H9 (cell line): ENCODE measurements at regions not wholly inside any gene's neighbourhood (a gene's known extent, or its start where the extent isn't known, plus 50 kb on each side); places are given as distances from the start of the nearest gene placed in this dataset.
"Not testable (repeated sequence)": the region's sequence is repeated elsewhere in the genome, so short reads cannot be mapped to it uniquely, and the experiment has no call there.

ENCODE experiments used
- DNase-seq: peaks from one replicate; pipeline ENCODE4 v3.0.0-alpha.2; 2017
- H2AFZ ChIP-seq: one replicate; pipeline ENCODE4 v1.6.1; 2013; ENCODE audit warnings: mild to moderate bottlenecking, low read length, control low read depth, moderate library complexity
- H2AK5ac ChIP-seq: 2 replicates; pipeline ENCODE4 v1.6.1; 2013; ENCODE audit warnings: low read length, control low read depth, mixed read lengths; ENCODE audit not compliant: insufficient read length
- H2BK120ac ChIP-seq: one replicate; pipeline ENCODE4 v1.6.1; 2013; ENCODE audit warnings: low read depth, mild to moderate bottlenecking, low read length, control low read depth, inconsistent platforms; ENCODE audit not compliant: poor library complexity, severe bottlenecking
- H2BK12ac ChIP-seq: 2 replicates; pipeline ENCODE4 v1.6.1; 2013; ENCODE audit warnings: low read length, control low read depth, mixed read lengths, low read depth; ENCODE audit not compliant: insufficient read length
- H2BK15ac ChIP-seq: 2 replicates; pipeline ENCODE4 v1.6.1; 2013; ENCODE audit warnings: low read depth, low read length, control low read depth
- H2BK20ac ChIP-seq: one replicate; pipeline ENCODE4 v1.6.1; 2013; ENCODE audit warnings: low read depth, mild to moderate bottlenecking, low read length, control low read depth, inconsistent platforms; ENCODE audit not compliant: poor library complexity, severe bottlenecking
- H2BK5ac ChIP-seq: 2 replicates; pipeline ENCODE4 v1.6.1; 2013; ENCODE audit warnings: low read length, control low read depth, mixed read lengths; ENCODE audit not compliant: insufficient read length
- H3K14ac ChIP-seq: 2 replicates; pipeline ENCODE4 v1.6.1; 2013; ENCODE audit warnings: low read length, control low read depth; ENCODE audit not compliant: insufficient read depth
- H3K18ac ChIP-seq: 2 replicates; pipeline ENCODE4 v1.6.1; 2013; ENCODE audit warnings: low read depth, mild to moderate bottlenecking, mixed read lengths, low read length, control low read depth; ENCODE audit not compliant: insufficient read length
- H3K23ac ChIP-seq: 2 replicates; pipeline ENCODE4 v1.6.1; 2013; ENCODE audit warnings: low read length, control low read depth, mixed read lengths, low read depth; ENCODE audit not compliant: insufficient read length
- H3K23me2 ChIP-seq: 2 replicates; pipeline ENCODE4 v1.6.1; 2013; ENCODE audit warnings: low read depth, mild to moderate bottlenecking, mixed read lengths, low read length, control low read depth; ENCODE audit not compliant: insufficient read length, poor library complexity, severe bottlenecking
- H3K27ac ChIP-seq: 2 replicates; pipeline ENCODE4 v1.5.1; 2013; ENCODE audit warnings: low read length, control low read depth, mixed read lengths, low read depth; ENCODE audit not compliant: insufficient read length
- H3K27me3 ChIP-seq: 2 replicates; pipeline ENCODE4 v1.6.1; 2013; ENCODE audit warnings: low read length, control low read depth, inconsistent platforms; ENCODE audit not compliant: insufficient read depth
- H3K4ac ChIP-seq: 2 replicates; pipeline ENCODE4 v1.6.1; 2013; ENCODE audit warnings: low read depth, mild to moderate bottlenecking, control low read depth, inconsistent platforms, low read length, moderate library complexity
- H3K4me1 ChIP-seq: 2 replicates; pipeline ENCODE4 v1.6.1; 2013; ENCODE audit warnings: low read length, control low read depth, inconsistent platforms; ENCODE audit not compliant: insufficient read depth
- H3K4me2 ChIP-seq: 2 replicates; pipeline ENCODE4 v1.6.1; 2013; ENCODE audit warnings: low read length, control low read depth, mixed read lengths; ENCODE audit not compliant: insufficient read length, insufficient read depth
- H3K56ac ChIP-seq: 2 replicates; pipeline ENCODE4 v1.6.1; 2013; ENCODE audit warnings: low read depth, mild to moderate bottlenecking, mixed read lengths, low read length, control low read depth; ENCODE audit not compliant: insufficient read length
- H3K79me1 ChIP-seq: 2 replicates; pipeline ENCODE4 v1.6.1; 2013; ENCODE audit warnings: low read depth, mild to moderate bottlenecking, moderate library complexity, low read length, control low read depth, inconsistent platforms; ENCODE audit not compliant: insufficient read depth, poor library complexity, severe bottlenecking
- H3K79me2 ChIP-seq: 2 replicates; pipeline ENCODE4 v1.6.1; 2013; ENCODE audit warnings: low read length, control low read depth, inconsistent platforms; ENCODE audit not compliant: insufficient read depth
- H3K9ac ChIP-seq: 2 replicates; pipeline ENCODE4 v1.6.1; 2013; ENCODE audit warnings: low read length, control low read depth, mixed read lengths; ENCODE audit not compliant: insufficient read length; ENCODE audit errors: extremely low read depth
- H3K9me3 ChIP-seq: one replicate; pipeline ENCODE4 v1.6.1; 2013; ENCODE audit warnings: low read depth, low read length, inconsistent platforms; ENCODE audit not compliant: control insufficient read depth
- H3T11ph ChIP-seq: one replicate; pipeline ENCODE4 v1.6.1; 2013; ENCODE audit warnings: mild to moderate bottlenecking, low read length, control low read depth, inconsistent platforms
- H4K20me1 ChIP-seq: one replicate; pipeline ENCODE4 v1.6.1; 2013; ENCODE audit not compliant: control insufficient read depth, insufficient read length, insufficient read depth
- H4K5ac ChIP-seq: 2 replicates; pipeline ENCODE4 v1.6.1; 2013; ENCODE audit warnings: low read depth, mild to moderate bottlenecking, mixed read lengths, low read length, control low read depth; ENCODE audit not compliant: insufficient read length
- H4K8ac ChIP-seq: replicated peaks from 2 replicates; pipeline ENCODE4 v1.6.1; 2013; ENCODE audit warnings: low read length, control low read depth, mixed read lengths, low read depth; ENCODE audit not compliant: insufficient read length
- H4K91ac ChIP-seq: 2 replicates; pipeline ENCODE4 v1.6.1; 2013; ENCODE audit warnings: low read depth, mild to moderate bottlenecking, moderate library complexity, mixed read lengths, low read length, control low read depth; ENCODE audit not compliant: insufficient read length
- H3K27ac Mint-ChIP-seq, 3 experiments: 2 replicates in 2 of 3; 3 replicates in 1 of 3; pipeline ENCODE4 v1.8.0; 2020 to 2021; ENCODE audit warnings: mixed read lengths in 3 of 3, mild to moderate bottlenecking in 1 of 3, moderate library complexity in 1 of 3
- H3K27me3 Mint-ChIP-seq: 2 replicates; pipeline ENCODE4 v1.8.0; 2021; ENCODE audit warnings: low read depth, mild to moderate bottlenecking, moderate library complexity, mixed read lengths
- H3K36me3 Mint-ChIP-seq, 3 experiments: 2 replicates in 2 of 3; 3 replicates in 1 of 3; pipeline ENCODE4 v1.8.0; 2020 to 2021; ENCODE audit warnings: low read depth in 3 of 3, mixed read lengths in 3 of 3; ENCODE audit not compliant: insufficient read depth in 1 of 3
- H3K4me1 Mint-ChIP-seq, 2 experiments: 2 replicates each; pipeline ENCODE4 v1.8.0; 2020; ENCODE audit warnings: mixed read lengths in 2 of 2
- H3K4me3 Mint-ChIP-seq, 2 experiments: 2 replicates in 1 of 2; 3 replicates in 1 of 2; pipeline ENCODE4 v1.8.0; 2020 to 2021; ENCODE audit warnings: mild to moderate bottlenecking in 2 of 2, mixed read lengths in 2 of 2, moderate library complexity in 1 of 2
- H3K9me3 Mint-ChIP-seq, 2 experiments: 2 replicates in 1 of 2; 3 replicates in 1 of 2; pipeline ENCODE4 v1.8.0; 2020; ENCODE audit warnings: mild to moderate bottlenecking in 2 of 2, mixed read lengths in 2 of 2, moderate library complexity in 1 of 2
- CTCF ChIP-seq: fragments of 200-600 bp; sonication (generic); conservative IDR thresholded peaks from 3 replicates; pipeline ENCODE4 v1.8.0; 2021; ENCODE audit warnings: antibody characterized with exemption, mild to moderate bottlenecking
- WGBS: extraction: QIAGEN DNeasy Blood & Tissue Kit; methylation state at CpG from one replicate; pipeline ENCODE4 v1.1.7; 2013; ENCODE audit warnings: missing lambda C conversion rate, low lambda C conversion rate, mixed read lengths; ENCODE audit not compliant: insufficient read length; ENCODE audit errors: extremely low coverage; 5-methylcytosine and 5-hydroxymethylcytosine counted together

- H2AK5ac ChIP-seq: no peak overlapping the region
- H2BK120ac ChIP-seq: no peak overlapping the region
- no peaks in the 10 kb centered on the region for H4K20me1 ChIP-seq
- no peak overlapping the region for H4K5ac ChIP-seq
- no peak overlapping the region for H3K23ac ChIP-seq
- H4K8ac ChIP-seq: no peak overlapping the region
- H2BK5ac ChIP-seq: no peak overlapping the region
- no peaks in the 10 kb centered on the region for H3K79me2 ChIP-seq
- no peaks in the 10 kb centered on the region; the same call in 1 of the 2 replicates for H3K4me1 ChIP-seq
- no peaks in the 10 kb centered on the region for H3K27me3 ChIP-seq
- no peaks in the 10 kb centered on the region for H3K23me2 ChIP-seq
- H3K4me2 ChIP-seq: no peak overlapping the region
- Mint-ChIP-seq H3K27me3 (no peaks in the 10 kb centered on the region; the same call in 1 of the 2 replicates), H3K9me3 (no peaks in the 10 kb centered on the region; a peak in 1 of 5 replicates), H3K27ac (no peak overlapping the region), H3K4me1 (peaks cover 15 to 25% of the 10 kb centered on the region in 2 experiments), H3K36me3 (no peaks in the 10 kb centered on the region), H3K4me3 (no peak overlapping the region)
- H3K27ac ChIP-seq: no peak overlapping the region
- H2BK15ac ChIP-seq: no peak overlapping the region
- no peak overlapping the region for H3K9ac ChIP-seq
- H3K9me3 ChIP-seq: no peaks in the 10 kb centered on the region
- H4K91ac ChIP-seq: no peak overlapping the region
- H2BK20ac ChIP-seq: no peak overlapping the region
- no peak overlapping the region for H3K18ac ChIP-seq
- DNase-seq: no peak
- H2BK12ac ChIP-seq: no peak overlapping the region
- no peak overlapping the region for H3K4ac ChIP-seq
- H2AFZ ChIP-seq: no peak overlapping the region
- no peak overlapping the region for H3K14ac ChIP-seq
- no CpG with 5 or more reads among the region's 10 CpGs for WGBS
- H3K56ac ChIP-seq: no peak overlapping the region
- H3T11ph ChIP-seq: no peak overlapping the region
- TF ChIP-seq CTCF: no peak
- no peaks in the 10 kb centered on the region for H3K79me1 ChIP-seq
These were observed 116.6 kb upstream of the MYCN start for GRCh38 chr2:15823459-15824396.

GRCh38 chr2:15824467-15824866 is 115.9 kb upstream of the MYCN start:
- not testable (repeated sequence) for H3K79me2 ChIP-seq, DNase-seq, H4K91ac ChIP-seq, H3K23me2 ChIP-seq, H2BK12ac ChIP-seq, H3K9me3 ChIP-seq, H3K79me1 ChIP-seq, H3T11ph ChIP-seq, H3K27me3 Mint-ChIP-seq, H3K4me1 ChIP-seq, H2BK15ac ChIP-seq, H3K23ac ChIP-seq, H3K9me3 Mint-ChIP-seq, H3K27ac ChIP-seq, H2AK5ac ChIP-seq, H3K4me2 ChIP-seq, H3K36me3 Mint-ChIP-seq, H3K18ac ChIP-seq, H4K20me1 ChIP-seq, H3K9ac ChIP-seq, H3K14ac ChIP-seq, H4K8ac ChIP-seq, H2BK20ac ChIP-seq, H2BK5ac ChIP-seq, H3K56ac ChIP-seq, H3K27me3 ChIP-seq, H3K27ac Mint-ChIP-seq, H3K4me3 Mint-ChIP-seq, H2BK120ac ChIP-seq, H4K5ac ChIP-seq, H3K4ac ChIP-seq, H2AFZ ChIP-seq
- H3K4me1 Mint-ChIP-seq: peaks cover 15 to 25% of the 10 kb centered on the region in 2 experiments
- WGBS: no CpG with 5 or more reads among the region's 7 CpGs
